GM23248 (cell line): ENCODE measurements at regions not wholly inside any gene's neighbourhood (a gene's known extent, or its start where the extent isn't known, plus 50 kb on each side); places are given as distances from the start of the nearest gene placed in this dataset.

ENCODE experiments used
- EZH2 ChIP-seq: fragments of 200-600 bp; sonication (generic); IDR thresholded peaks from 2 replicates; pipeline ENCODE4 v1.6.1; 2018; ENCODE audit warnings: antibody characterized with exemption, mild to moderate bottlenecking; ENCODE audit not compliant: insufficient read depth, poor library complexity, severe bottlenecking
- EZH2phosphoT487 ChIP-seq: fragments of 200-600 bp; sonication (generic); IDR thresholded peaks from 2 replicates; pipeline ENCODE4 v1.6.1; 2018; ENCODE audit warnings: antibody characterized with exemption, moderate library complexity, mild to moderate bottlenecking, low read depth; ENCODE audit not compliant: insufficient read depth

- TF ChIP-seq EZH2 (no peak), EZH2phosphoT487 (no peak)
Observed at GRCh38 chr4:136528131-136528530, 1004.2 kb downstream of the PCDH18 start.
